ENCODE measurements at regions not wholly inside any gene's neighbourhood (a gene's known extent, or its start where the extent isn't known, plus 50 kb on each side); places are given as distances from the start of the nearest gene placed in this dataset.

- TF ChIP-seq CTCF (IDR thresholded peaks at IDR 0.05; ENCODE audit: insufficient read depth, low read depth, low read length, missing control alignments), result no peak
- DNase-seq (ENCODE audit: low read depth), result no peak
- no peak overlapping the region for H3K4me3 ChIP-seq (ENCODE audit: low read length)
Measured at GRCh38 chr3:135621184-135621920, 344.2 kb upstream of the PPP2R3A start.

- TF ChIP-seq CTCF (IDR thresholded peaks at IDR 0.05; ENCODE audit: insufficient read depth, low read depth, low read length, missing control alignments), result no peak
- no peak overlapping the region for H3K4me3 ChIP-seq (ENCODE audit: low read length)
- DNase-seq (ENCODE audit: low read depth), result no peak
Measured at GRCh38 chr3:135622215-135622614, 343.3 kb upstream of the PPP2R3A start.

DNA sequence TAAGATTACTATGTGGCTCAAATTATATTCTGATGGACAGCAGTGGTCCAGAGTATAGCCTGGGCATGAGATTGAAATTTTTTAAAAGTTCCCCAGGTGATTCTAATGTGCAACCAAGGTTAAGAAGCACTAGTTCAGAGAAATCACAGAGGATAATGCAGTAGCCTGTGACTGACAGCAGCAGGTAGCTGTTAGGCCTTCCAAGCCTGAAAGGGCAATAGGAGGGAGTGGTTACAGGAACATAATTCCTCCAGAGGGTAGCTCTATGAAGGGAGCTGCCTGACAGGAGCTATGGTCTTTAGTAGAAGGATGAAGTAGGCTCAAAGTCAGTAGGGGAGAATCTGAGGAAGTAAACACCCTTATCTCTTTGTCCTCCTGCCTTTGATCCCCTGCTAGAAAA, 342.9 kb upstream of the PPP2R3A start:
- DNase-seq (ENCODE audit: low read depth), result no peak
- TF ChIP-seq CTCF (IDR thresholded peaks at IDR 0.05; ENCODE audit: insufficient read depth, low read depth, low read length, missing control alignments), result no peak
- no peak overlapping the region for H3K4me3 ChIP-seq (ENCODE audit: low read length)

DNA sequence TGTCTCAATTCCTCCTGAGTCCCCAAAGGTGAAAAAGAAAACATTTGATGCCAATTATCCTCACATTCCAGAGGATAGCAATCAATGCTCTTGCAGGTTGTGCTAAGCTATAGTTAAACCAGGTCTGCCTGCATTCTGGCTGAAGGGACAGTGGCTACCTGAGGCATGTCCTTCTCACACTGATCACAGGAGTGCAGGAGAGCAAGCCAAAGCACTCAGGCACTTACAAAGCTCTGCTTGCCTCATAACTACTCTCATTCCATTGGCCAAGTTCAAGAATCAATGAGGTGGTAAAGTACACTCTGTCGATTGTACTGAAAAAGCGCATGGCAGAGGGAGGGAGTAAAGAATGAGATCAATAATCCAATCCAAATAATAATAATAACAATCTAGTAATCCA, 342.0 kb upstream of the PPP2R3A start:
- no peak overlapping the region for H3K4me3 ChIP-seq (ENCODE audit: low read length)
- DNase-seq (ENCODE audit: low read depth), result no peak
- no peak for TF ChIP-seq CTCF (IDR thresholded peaks at IDR 0.05; ENCODE audit: insufficient read depth, low read depth, low read length, missing control alignments)

- no peak for DNase-seq (ENCODE audit: low read depth)
- H3K4me3 ChIP-seq (ENCODE audit: low read length), result no peak overlapping the region
- TF ChIP-seq CTCF (IDR thresholded peaks at IDR 0.05; ENCODE audit: insufficient read depth, low read depth, low read length, missing control alignments), result no peak
Measured at GRCh38 chr3:135627057-135627456, 338.5 kb upstream of the PPP2R3A start.

- TF ChIP-seq CTCF (IDR thresholded peaks at IDR 0.05; ENCODE audit: insufficient read depth, low read depth, low read length, missing control alignments), result no peak
- no peak for DNase-seq (ENCODE audit: low read depth)
Measured at GRCh38 chr3:135629701-135630408, 335.7 kb upstream of the PPP2R3A start.

More at GRCh38 chr3:135629701-135630408, 335.7 kb upstream of the PPP2R3A start:
- H3K4me3 ChIP-seq (ENCODE audit: low read length), result no peak overlapping the region

Data from epithelial cell of esophagus (primary cell).